HG02885 (cell line): ENCODE measurements at regions not wholly inside any gene's neighbourhood (a gene's known extent, or its start where the extent isn't known, plus 50 kb on each side); places are given as distances from the start of the nearest gene placed in this dataset.

Experiments
- ATAC-seq: cut with Tn5 transposase; IDR thresholded peaks from one replicate; pipeline ENCODE4 v1.9.1; 2021; ENCODE audit warnings: mild to moderate bottlenecking; ENCODE audit not compliant: unreplicated experiment, poor library complexity

- ATAC-seq = no peak
Observed at GRCh38 chr18:76258209-76258608, 236.8 kb downstream of the ZNF516 start.

DNA sequence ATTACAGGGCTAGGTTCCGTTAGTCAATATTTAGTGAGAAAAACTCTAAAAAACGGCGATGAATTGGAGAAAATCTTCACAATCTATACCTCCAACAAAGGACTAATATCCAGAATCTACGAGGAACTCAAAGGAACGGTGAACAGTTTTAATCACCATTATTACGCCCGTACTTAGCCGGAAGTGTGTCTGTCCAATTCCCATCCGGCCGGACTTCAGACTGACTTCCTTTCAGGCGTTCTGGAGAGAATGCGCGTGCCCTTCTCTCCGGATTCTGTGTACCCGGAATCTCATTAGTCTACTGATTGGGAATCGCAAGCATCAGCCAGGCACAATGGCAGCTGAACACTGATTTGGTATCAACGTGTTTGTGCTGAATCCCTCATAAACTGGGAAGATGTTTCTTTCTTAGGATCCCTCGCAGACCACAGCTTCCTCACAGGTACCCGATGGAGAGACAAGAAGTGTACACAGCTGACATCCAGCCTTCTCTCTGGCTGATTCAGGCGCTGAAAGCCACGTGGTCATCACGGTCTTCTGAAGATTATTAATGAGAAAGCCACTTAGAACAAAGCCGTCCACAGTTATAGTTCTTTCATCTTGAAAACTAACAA, 239.9 kb downstream of the ZNF516 start:
- ATAC-seq = no peak

- ATAC-seq = no peak
Observed at GRCh38 chr18:76252880-76253279, 242.2 kb downstream of the ZNF516 start.

GRCh38 chr18:76252139-76252538, 242.9 kb downstream of the ZNF516 start:
- ATAC-seq = no peak

GRCh38 chr18:76251691-76252090, 243.4 kb downstream of the ZNF516 start:
- ATAC-seq = no peak

- ATAC-seq = no peak
Observed at GRCh38 chr18:76246590-76246989, 248.5 kb downstream of the ZNF516 start.

DNA sequence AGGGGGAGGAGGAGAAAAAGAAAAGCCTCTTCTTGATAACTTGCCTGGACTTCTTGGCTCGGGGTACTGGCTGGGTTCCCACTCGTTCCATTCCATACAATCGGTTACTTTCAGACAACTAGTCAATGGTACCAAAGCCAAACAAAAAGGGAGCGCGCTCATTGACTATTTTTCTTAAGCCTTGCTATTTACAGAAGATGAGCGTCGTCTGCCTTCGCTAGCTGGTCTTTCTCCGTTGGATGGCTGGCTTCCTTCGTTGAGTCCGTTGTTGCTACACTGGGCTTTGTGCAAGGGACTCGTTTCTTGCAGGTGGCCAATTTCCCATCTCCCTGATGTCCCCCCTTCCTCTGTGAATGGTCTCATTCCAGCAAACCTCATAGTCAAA, 260.4 kb downstream of the ZNF516 start:
- no peak for ATAC-seq

GRCh38 chr18:76233876-76234675, 261.0 kb downstream of the ZNF516 start:
- ATAC-seq = no peak

- no peak for ATAC-seq
Observed at GRCh38 chr18:76233406-76233805, 261.6 kb downstream of the ZNF516 start.

DNA sequence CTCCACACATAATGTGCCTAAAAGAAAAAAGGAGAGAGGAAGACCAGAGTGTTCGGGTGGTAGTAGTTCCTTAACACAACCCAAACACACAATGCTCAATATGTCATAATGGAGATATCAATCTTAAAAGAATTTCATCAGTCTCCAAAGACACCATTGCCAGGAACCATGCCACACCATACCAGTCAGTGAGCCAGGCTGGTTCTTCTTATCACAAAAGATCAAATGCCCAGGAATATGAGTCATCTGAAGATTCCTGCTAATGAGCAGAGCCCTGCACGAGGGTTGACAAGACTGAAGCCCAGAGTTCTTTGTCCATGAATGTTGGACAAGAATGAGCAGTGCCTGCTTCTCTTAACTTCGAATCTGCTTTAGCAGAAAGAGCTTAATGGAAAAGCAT, 262.3 kb downstream of the ZNF516 start:
- ATAC-seq = no peak

- ATAC-seq = no peak
Observed at GRCh38 chr18:76232010-76232409, 263.0 kb downstream of the ZNF516 start.

- ATAC-seq = no peak
Observed at GRCh38 chr18:76231402-76231801, 263.6 kb downstream of the ZNF516 start.

DNA sequence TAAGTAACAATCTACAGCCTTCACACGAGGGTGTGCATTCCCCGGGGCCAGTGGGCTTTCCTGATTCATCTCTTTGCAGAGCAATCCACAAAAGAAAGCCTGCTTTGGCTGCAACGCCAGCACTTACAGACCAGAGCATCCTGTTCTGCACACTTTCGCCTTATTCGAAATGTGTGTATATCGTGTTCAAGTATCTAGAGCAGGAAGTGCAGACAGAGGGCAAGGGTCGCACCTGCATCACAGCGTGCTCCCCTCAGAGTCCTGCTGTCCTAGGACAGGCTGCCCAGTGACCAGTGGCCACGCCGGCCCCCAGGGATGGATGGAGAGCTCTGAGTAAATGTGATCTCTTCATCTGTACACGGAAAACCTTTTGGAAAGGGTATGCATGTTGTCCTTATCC, 264.3 kb downstream of the ZNF516 start:
- no peak for ATAC-seq

DNA sequence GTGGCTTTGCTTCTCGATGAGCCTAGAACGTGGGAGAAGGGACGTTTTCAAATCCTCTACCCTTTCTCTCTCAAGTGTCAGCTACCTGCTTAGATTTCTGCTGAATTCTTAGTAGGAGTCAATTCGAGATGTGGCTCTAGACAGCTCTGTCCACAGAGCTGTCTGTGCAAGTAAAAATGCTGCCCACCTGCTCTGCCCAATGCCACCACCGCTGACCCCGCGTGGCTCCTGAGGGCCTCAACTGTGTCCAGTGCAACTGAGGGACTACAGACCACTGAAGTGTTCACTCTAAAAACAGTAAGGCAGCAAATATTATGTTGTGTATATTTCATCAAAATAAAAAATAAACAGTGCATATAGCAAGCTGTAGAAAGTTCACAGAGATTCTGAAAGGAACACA, 266.3 kb downstream of the ZNF516 start:
- ATAC-seq = no peak

GRCh38 chr18:76227759-76228158, 267.3 kb downstream of the ZNF516 start:
- ATAC-seq = no peak

DNA sequence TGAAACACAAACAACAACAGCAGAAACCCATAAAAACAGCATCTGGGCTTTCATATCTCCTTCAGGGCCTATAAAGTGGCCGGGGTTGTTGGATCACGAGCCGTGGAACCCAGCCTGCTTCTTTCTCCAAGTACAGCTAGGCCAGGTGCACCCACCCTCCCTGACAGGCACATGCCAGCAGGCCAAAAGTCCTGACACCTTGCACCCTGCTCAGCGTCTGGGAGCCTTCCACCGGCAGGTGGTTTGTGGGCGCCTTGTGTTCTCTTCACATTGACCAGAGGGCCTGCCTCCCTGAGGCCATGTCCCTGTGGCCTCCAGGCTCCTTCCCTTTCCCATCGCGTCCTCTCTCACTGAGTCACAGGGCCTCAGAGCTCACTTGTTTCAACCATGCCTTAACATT, 271.6 kb downstream of the ZNF516 start:
- no peak for ATAC-seq

DNA sequence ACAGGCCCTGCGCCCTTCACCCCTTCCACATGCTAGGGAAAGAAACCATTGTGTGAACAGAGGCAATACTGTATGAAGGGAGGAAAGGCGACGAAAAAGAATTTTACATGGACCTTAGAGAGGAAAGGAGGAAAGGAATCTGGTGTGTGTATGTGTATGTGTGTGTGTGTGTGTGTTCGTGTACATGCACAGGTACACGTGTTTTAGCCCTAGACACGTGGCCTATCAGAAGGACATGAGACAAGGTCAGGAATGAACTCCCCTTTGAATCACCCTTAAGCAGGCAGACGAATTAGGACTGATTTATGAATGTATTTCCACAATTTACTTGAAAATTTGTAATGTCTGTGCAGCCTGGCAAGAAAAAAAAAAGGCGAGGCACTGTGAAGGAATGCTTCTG, 276.0 kb downstream of the ZNF516 start:
- ATAC-seq = no peak

GRCh38 chr18:76216096-76216495, 278.9 kb downstream of the ZNF516 start:
- no peak for ATAC-seq

GRCh38 chr18:76213991-76214390, 281.1 kb downstream of the ZNF516 start:
- no peak for ATAC-seq

DNA sequence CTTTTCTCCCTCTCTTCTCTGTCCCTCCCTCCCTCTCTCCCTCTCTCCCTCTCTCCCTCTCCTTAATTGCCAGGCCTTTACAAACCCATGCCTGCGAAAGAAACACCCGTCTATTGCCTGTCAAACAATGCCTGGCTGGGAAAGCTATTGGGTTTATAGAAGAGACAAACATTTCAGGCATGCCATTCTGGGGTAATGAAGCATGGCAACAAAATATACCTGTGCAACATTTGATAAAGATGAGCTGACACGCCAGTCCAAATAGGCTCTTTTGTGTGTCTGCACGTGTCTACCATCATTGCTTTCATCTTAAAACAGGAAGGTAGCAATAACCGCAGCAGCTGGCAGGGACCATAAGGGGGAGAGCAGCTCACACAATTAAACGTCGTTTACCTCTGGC, 282.1 kb downstream of the ZNF516 start:
- ATAC-seq = no peak

GRCh38 chr18:76209597-76209996, 285.4 kb downstream of the ZNF516 start:
- ATAC-seq = no peak

GRCh38 chr18:76208678-76209306, 286.2 kb downstream of the ZNF516 start:
- ATAC-seq = peak; percentile 41
